ENCODE measurements at regions not wholly inside any gene's neighbourhood (a gene's known extent, or its start where the extent isn't known, plus 50 kb on each side); places are given as distances from the start of the nearest gene placed in this dataset.

- TF ChIP-seq EP300 (IDR thresholded peaks at IDR 0.05; ENCODE audit: borderline replicate concordance in 1 of 2, low read depth in 1 of 2, low read length in 1 of 2) (no peak), USF1 (IDR thresholded peaks at IDR 0.05; ENCODE audit: borderline replicate concordance, low read depth) (no peak), CTCF (IDR thresholded peaks at IDR 0.05) (no peak), ZBTB33 (IDR thresholded peaks at IDR 0.05; ENCODE audit: borderline replicate concordance, low read depth) (no peak), GABPA (IDR thresholded peaks at IDR 0.05; ENCODE audit: low read depth) (no peak), POLR2AphosphoS5 (IDR thresholded peaks at IDR 0.05; ENCODE audit: low read depth, low read length) (no peak), TAF1 (IDR thresholded peaks at IDR 0.05; ENCODE audit: borderline replicate concordance, low read depth, low read length) (no peak), USF2 (IDR thresholded peaks at IDR 0.05; ENCODE audit: borderline replicate concordance, low read depth, low read length) (no peak)
These were observed 79.0 kb upstream of the TMEM170B start for GRCh38 chr6:11458509-11458908.
